Panc1 (cell line): ENCODE measurements at regions not wholly inside any gene's neighbourhood (a gene's known extent, or its start where the extent isn't known, plus 50 kb on each side); places are given as distances from the start of the nearest gene placed in this dataset.

Experiments
- ATAC-seq: fragments of 200-7000 bp; cut with Tn5 transposase; 2 replicates; pipeline ENCODE4 v1.9.1; 2020; ENCODE audit warnings: mild to moderate bottlenecking, moderate library complexity
- BruUV-seq: library from RNA; stranded (reverse); fragments of 400-500 nt; replicated peaks from 2 replicates; lab custom pipeline; 2021; lab: Mats Ljungman, UMichigan
- CTCF ChIA-PET: fragments of 300-600 bp; sonication (Branson Sonifier 250); formaldehyde crosslinking; loops from one replicate; lab custom pipeline; 2022; ENCODE audit warnings: antibody characterized with exemption; lab: Charles Lee
- POLR2A ChIA-PET: fragments of 300-600 bp; sonication (Branson Sonifier 250); formaldehyde crosslinking; loops from one replicate; lab custom pipeline; 2022; ENCODE audit warnings: antibody characterized with exemption; lab: Charles Lee
- DNase-seq: peaks from one replicate; pipeline ENCODE4 v3.0.0-alpha.2; 2010; ENCODE audit warnings: low read depth, low spot score
- H3K27ac ChIP-seq: 2 replicates; pipeline ENCODE4 v1.5.1; 2011; ENCODE audit warnings: mild to moderate bottlenecking, low read length, inconsistent platforms
- H3K27me3 ChIP-seq: fragments of 200-500 bp; sonication (Bioruptor generic); 2 replicates; pipeline ENCODE4 v1.6.0; 2014; ENCODE audit warnings: low read length, inconsistent platforms; ENCODE audit not compliant: control insufficient read depth, insufficient read depth
- H3K36me3 ChIP-seq: fragments of 200-500 bp; sonication (Bioruptor generic); 2 replicates; pipeline ENCODE4 v1.5.1; 2014; ENCODE audit warnings: inconsistent platforms, mild to moderate bottlenecking, low read length, moderate library complexity; ENCODE audit not compliant: control insufficient read depth, insufficient read depth
- H3K4me1 ChIP-seq: 2 replicates; pipeline ENCODE4 v1.5.1; 2011; ENCODE audit warnings: inconsistent platforms, mild to moderate bottlenecking, low read length, moderate library complexity; ENCODE audit not compliant: control insufficient read depth, insufficient read depth
- H3K4me3 ChIP-seq, 2 experiments: 2 replicates each; pipeline ENCODE4 v1.5.1; 2011 to 2012; ENCODE audit warnings: low read depth in 2 of 2, low read length in 2 of 2, mild to moderate bottlenecking in 2 of 2, inconsistent platforms in 1 of 2, moderate library complexity in 1 of 2
- H3K9me3 ChIP-seq: fragments of 200-500 bp; sonication (Bioruptor generic); 2 replicates; pipeline ENCODE4 v1.5.1; 2014; ENCODE audit warnings: low read depth, mild to moderate bottlenecking, inconsistent platforms, low read length, moderate library complexity; ENCODE audit not compliant: control insufficient read depth, insufficient read depth
- CTCF ChIP-seq: fragments of 450-650 bp; IDR thresholded peaks from 2 replicates; pipeline ENCODE4 v1.5.1; 2017; ENCODE audit warnings: mild to moderate bottlenecking
- POLR2AphosphoS5 ChIP-seq: IDR thresholded peaks from 2 replicates; pipeline ENCODE4 v1.6.1; 2012; ENCODE audit warnings: mild to moderate bottlenecking, low read depth, low read length, moderate library complexity
- REST ChIP-seq, 2 experiments: IDR thresholded peaks; 2 replicates each; pipeline ENCODE4 v1.6.1; 2011 to 2012; ENCODE audit warnings: low read depth in 2 of 2, control low read depth in 1 of 2, low read length in 1 of 2, mild to moderate bottlenecking in 1 of 2, moderate library complexity in 1 of 2; ENCODE audit not compliant: insufficient read depth in 1 of 2
- SIN3A ChIP-seq: IDR thresholded peaks from 2 replicates; pipeline ENCODE4 v1.6.1; 2012; ENCODE audit warnings: low read depth, mild to moderate bottlenecking, low read length, moderate library complexity, borderline replicate concordance; ENCODE audit not compliant: insufficient read depth
- TCF7L2 ChIP-seq: IDR thresholded peaks from 2 replicates; pipeline ENCODE4 v1.6.1; 2011; ENCODE audit warnings: mild to moderate bottlenecking, low read depth, low read length, inconsistent platforms
- in situ Hi-C: cut with HindIII; loops from 2 replicates; pipeline ENCODE4 v1.10.0; 2016; ENCODE audit warnings: low sequenced_read_pairs, low pct_unique_long_range_greater_than_20kb
- intact Hi-C: fragments of 100-400 bp; cut with micrococcal nuclease; formaldehyde crosslinking; loops from one replicate; pipeline ENCODE4 v1.10.0; 2022; ENCODE audit not compliant: unreplicated experiment

GRCh38 chr12:84732828-84733340 lies 179.7 kb downstream of the SLC6A15 start:
- BruUV-seq: no TSS peak
- ATAC-seq (no peak), DNase-seq (no peak)
- ChIA-PET POLR2A (no interaction called here), CTCF (no interaction called here)
- Histone ChIP-seq H3K27me3 (no peaks in the 10 kb centered on the region), H3K27ac (no peak overlapping the region), H3K4me3 (no peak overlapping the region), H3K9me3 (no peaks in the 10 kb centered on the region), H3K36me3 (no peaks in the 10 kb centered on the region), H3K4me1 (no peaks in the 10 kb centered on the region)
- in situ Hi-C loops (no loop called here), intact Hi-C loops (no loop called here)
- TF ChIP-seq REST (IDR thresholded peaks at IDR 0.05; ENCODE audit: insufficient read depth in 1 of 2, low read depth in 2 of 2, low read length in 1 of 2): no peak
- TF ChIP-seq CTCF: no peak
- no peak for TF ChIP-seq POLR2AphosphoS5
- no peak for TF ChIP-seq TCF7L2
- TF ChIP-seq SIN3A: no peak

- DNase-seq: no peak
- POLR2A ChIA-PET: no interaction called here
- TF ChIP-seq TCF7L2: no peak
- no peak for TF ChIP-seq REST (IDR thresholded peaks at IDR 0.05; ENCODE audit: insufficient read depth in 1 of 2, low read depth in 2 of 2, low read length in 1 of 2)
- TF ChIP-seq POLR2AphosphoS5: no peak
- TF ChIP-seq CTCF: no peak
- TF ChIP-seq SIN3A: no peak
- no TSS peak for BruUV-seq
- no peaks in the 10 kb centered on the region for H3K27me3 ChIP-seq
- no peaks in the 10 kb centered on the region for H3K36me3 ChIP-seq
- in situ Hi-C loops: no loop called here
- CTCF ChIA-PET: no interaction called here
- no peak overlapping the region for H3K27ac ChIP-seq
- ATAC-seq: no peak
- intact Hi-C loops: no loop called here
- no peak overlapping the region for H3K4me3 ChIP-seq
- H3K9me3 ChIP-seq: no peaks in the 10 kb centered on the region
- no peaks in the 10 kb centered on the region for H3K4me1 ChIP-seq
These were observed 181.9 kb downstream of the SLC6A15 start for GRCh38 chr12:84730561-84731162.
